Calu3 (cell line): ENCODE measurements at regions not wholly inside any gene's neighbourhood (a gene's known extent, or its start where the extent isn't known, plus 50 kb on each side); places are given as distances from the start of the nearest gene placed in this dataset.

ENCODE experiments used
- BruUV-seq: library from RNA; stranded (reverse); fragments of 400-500 nt; replicated peaks from 2 replicates; lab custom pipeline; 2021; lab: Mats Ljungman, UMichigan
- CTCF ChIA-PET: fragments of 300-600 bp; sonication (Branson Sonifier 250); formaldehyde crosslinking; loops from one replicate; lab custom pipeline; 2022; ENCODE audit warnings: antibody characterized with exemption; lab: Charles Lee
- DNase-seq: peaks from one replicate; pipeline ENCODE4 v3.0.0; 2022
- H3K27ac Mint-ChIP-seq: one replicate; pipeline ENCODE4 v1.8.0; 2022; ENCODE audit warnings: mixed read lengths; ENCODE audit not compliant: unreplicated experiment
- H3K27me3 Mint-ChIP-seq: one replicate; pipeline ENCODE4 v1.8.0; 2022; ENCODE audit warnings: mixed read lengths; ENCODE audit not compliant: unreplicated experiment
- H3K36me3 Mint-ChIP-seq: one replicate; pipeline ENCODE4 v1.8.0; 2022; ENCODE audit warnings: mild to moderate bottlenecking, moderate library complexity, mixed read lengths; ENCODE audit not compliant: insufficient read depth, unreplicated experiment
- H3K4me1 Mint-ChIP-seq: one replicate; pipeline ENCODE4 v1.8.0; 2022; ENCODE audit warnings: mild to moderate bottlenecking, low read depth, mixed read lengths; ENCODE audit not compliant: unreplicated experiment
- H3K4me3 Mint-ChIP-seq: one replicate; pipeline ENCODE4 v1.8.0; 2022; ENCODE audit warnings: mild to moderate bottlenecking, low read depth, moderate library complexity, mixed read lengths; ENCODE audit not compliant: unreplicated experiment
- H3K9me3 Mint-ChIP-seq: one replicate; pipeline ENCODE4 v1.8.0; 2022; ENCODE audit warnings: low read depth, mixed read lengths; ENCODE audit not compliant: unreplicated experiment
- intact Hi-C: fragments of 100-400 bp; cut with micrococcal nuclease; formaldehyde crosslinking; loops from one replicate; pipeline ENCODE4 v1.10.0; 2022; ENCODE audit not compliant: unreplicated experiment
- TF ChIP-seq, protein P1 (sequence below): fragments of 200-600 bp; IDR thresholded peaks from one replicate; pipeline ENCODE4 v1.8.0; 2022; ENCODE audit warnings: antibody characterized with exemption; ENCODE audit not compliant: unreplicated experiment

DNA sequence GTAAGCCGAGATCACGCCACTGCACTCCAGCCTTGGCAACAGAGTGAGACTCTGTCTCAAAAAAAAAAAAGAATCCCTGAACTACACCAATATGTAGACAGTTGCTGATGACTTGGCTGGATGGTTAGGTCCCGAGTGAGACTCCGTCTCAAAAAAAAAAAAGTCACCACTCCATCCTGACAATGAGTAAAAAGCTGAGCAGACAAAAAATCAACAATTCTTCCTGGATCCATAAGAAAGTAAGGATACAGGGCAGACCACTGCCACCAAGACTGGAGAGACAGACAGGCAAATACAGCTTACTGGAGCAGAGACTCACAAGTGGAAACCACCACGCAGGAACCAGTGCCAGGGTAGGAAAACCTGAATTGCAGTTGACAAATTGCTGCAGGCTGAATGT lies 67.1 kb upstream of the ERCC4 start:
- no peaks in the 10 kb centered on the region for H3K4me1 Mint-ChIP-seq
- intact Hi-C loops: no loop called here
- peaks cover 2% of the 10 kb centered on the region for H3K9me3 Mint-ChIP-seq
- TF ChIP-seq, protein P1, sequence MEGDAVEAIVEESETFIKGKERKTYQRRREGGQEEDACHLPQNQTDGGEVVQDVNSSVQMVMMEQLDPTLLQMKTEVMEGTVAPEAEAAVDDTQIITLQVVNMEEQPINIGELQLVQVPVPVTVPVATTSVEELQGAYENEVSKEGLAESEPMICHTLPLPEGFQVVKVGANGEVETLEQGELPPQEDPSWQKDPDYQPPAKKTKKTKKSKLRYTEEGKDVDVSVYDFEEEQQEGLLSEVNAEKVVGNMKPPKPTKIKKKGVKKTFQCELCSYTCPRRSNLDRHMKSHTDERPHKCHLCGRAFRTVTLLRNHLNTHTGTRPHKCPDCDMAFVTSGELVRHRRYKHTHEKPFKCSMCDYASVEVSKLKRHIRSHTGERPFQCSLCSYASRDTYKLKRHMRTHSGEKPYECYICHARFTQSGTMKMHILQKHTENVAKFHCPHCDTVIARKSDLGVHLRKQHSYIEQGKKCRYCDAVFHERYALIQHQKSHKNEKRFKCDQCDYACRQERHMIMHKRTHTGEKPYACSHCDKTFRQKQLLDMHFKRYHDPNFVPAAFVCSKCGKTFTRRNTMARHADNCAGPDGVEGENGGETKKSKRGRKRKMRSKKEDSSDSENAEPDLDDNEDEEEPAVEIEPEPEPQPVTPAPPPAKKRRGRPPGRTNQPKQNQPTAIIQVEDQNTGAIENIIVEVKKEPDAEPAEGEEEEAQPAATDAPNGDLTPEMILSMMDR: no peak
- CTCF ChIA-PET: no interaction called here
- no peak for DNase-seq
- H3K36me3 Mint-ChIP-seq: no peaks in the 10 kb centered on the region
- no peak overlapping the region for H3K27ac Mint-ChIP-seq
- no TSS peak for BruUV-seq
- no peak overlapping the region for H3K4me3 Mint-ChIP-seq
- H3K27me3 Mint-ChIP-seq: peaks cover 46% of the 10 kb centered on the region

DNA sequence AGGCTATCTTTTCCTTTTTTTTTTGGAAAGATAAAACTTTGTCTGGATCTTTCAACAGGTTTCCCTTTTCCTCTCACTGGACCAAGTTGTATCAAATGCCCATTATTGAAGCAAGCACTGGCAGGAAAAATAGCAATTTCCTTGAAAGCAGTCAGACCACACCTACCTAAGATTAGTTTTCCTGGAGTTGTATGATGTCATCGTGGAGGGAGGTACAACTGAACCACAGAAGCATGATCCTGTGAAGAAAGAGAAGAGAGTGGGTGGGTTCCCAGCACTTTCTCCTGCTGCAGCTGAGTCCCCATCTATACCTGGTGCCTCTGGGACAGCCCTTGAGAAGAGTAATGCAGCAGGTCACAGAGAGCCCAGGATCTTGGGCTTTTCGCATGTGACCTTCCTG lies 63.6 kb upstream of the ERCC4 start:
- peaks cover 51% of the 10 kb centered on the region for H3K27me3 Mint-ChIP-seq
- DNase-seq: no peak
- TF ChIP-seq, protein P1: no peak
- CTCF ChIA-PET: no interaction called here
- H3K4me3 Mint-ChIP-seq: no peak overlapping the region
- peaks cover under 1% of the 10 kb centered on the region for H3K9me3 Mint-ChIP-seq
- H3K27ac Mint-ChIP-seq: no peak overlapping the region
- intact Hi-C loops: no loop called here
- BruUV-seq: no TSS peak
- H3K36me3 Mint-ChIP-seq: no peaks in the 10 kb centered on the region
- H3K4me1 Mint-ChIP-seq: no peaks in the 10 kb centered on the region

DNA sequence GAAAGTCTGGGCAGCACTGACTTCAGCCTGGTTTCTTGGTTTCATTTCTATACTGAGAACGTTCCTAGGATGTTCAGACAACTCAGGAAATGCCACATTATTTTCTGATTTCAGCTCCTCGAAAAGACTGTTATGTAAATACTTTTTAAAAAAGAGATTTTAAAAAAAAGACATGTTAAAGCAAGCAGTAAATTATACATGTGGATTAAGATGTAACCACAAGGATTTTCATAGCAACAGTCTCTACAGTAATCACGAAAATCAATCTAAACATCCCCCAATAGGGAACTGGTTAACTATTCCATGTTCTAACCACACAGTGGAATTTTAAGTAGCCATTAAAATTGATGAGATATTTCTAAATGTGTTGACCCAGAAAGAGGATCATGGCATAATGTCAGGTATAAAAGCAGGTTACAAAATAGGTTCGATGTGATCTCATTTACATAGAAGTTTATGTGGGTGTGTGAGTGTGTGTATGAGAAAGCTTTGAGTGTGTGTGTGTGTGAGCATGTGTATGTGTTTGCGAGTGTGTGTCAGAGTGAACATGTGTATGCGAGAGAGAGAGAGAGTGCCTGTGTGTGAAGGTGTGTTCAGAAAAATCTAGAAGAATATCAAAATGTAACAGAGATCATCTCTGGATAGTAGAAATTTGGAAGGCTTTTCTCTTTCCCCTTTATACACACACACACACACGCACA lies 63.0 kb upstream of the ERCC4 start:
- BruUV-seq: no TSS peak
- Mint-ChIP-seq H3K4me3 (no peak overlapping the region), H3K27ac (no peak overlapping the region), H3K27me3 (peaks cover 57% of the 10 kb centered on the region), H3K4me1 (no peaks in the 10 kb centered on the region), H3K36me3 (no peaks in the 10 kb centered on the region), H3K9me3 (no peaks in the 10 kb centered on the region)
- intact Hi-C loops: no loop called here
- CTCF ChIA-PET: no interaction called here
- TF ChIP-seq, protein P1: no peak
- DNase-seq: no peak

DNA sequence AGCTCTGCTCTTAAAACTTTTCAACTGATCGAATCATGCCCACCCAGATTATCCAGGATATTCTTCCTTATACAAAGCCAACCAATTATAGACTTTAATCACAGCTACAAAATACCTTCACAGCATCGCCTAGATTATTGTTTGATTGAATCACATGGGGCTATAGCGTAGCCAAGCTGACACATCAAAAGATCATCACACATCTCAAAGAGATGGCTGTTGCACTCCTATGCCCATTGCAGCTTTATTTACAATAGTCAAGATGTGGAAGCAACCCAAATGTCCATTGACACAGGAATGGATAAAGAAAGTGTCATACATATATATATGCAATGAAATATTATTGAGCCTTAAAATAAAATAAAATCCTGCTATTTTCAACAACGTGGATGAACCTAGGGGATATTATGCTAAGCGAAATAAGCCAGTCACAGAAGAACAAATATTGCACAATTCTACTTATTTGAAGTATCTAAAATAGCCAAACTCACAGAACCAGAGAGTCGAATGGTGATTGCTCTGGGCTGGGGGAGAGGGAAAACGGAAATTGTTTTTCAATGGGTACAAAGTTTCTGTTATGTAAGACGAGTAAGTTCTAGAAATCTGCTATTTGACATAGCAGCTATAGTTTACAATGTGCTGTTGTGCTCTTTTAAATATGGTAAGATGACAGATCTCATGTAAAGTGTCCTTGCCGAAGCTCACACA lies 60.9 kb upstream of the ERCC4 start:
- intact Hi-C loops: no loop called here
- no peaks in the 10 kb centered on the region for H3K36me3 Mint-ChIP-seq
- no TSS peak for BruUV-seq
- no peaks in the 10 kb centered on the region for H3K4me1 Mint-ChIP-seq
- DNase-seq: no peak
- CTCF ChIA-PET: interaction anchor here (0.8 kb wide), 1 partner anchor 28 kb away, joined by 3 read pairs; no protein-coding TSS in a partner anchor
- H3K9me3 Mint-ChIP-seq: peaks cover 4% of the 10 kb centered on the region
- no peak overlapping the region for H3K27ac Mint-ChIP-seq
- H3K27me3 Mint-ChIP-seq: peaks cover 65% of the 10 kb centered on the region
- TF ChIP-seq, protein P1: no peak
- no peak overlapping the region for H3K4me3 Mint-ChIP-seq
